Spleen (tissue), 11 donors: ENCODE measurements at regions not wholly inside any gene's neighbourhood (a gene's known extent, or its start where the extent isn't known, plus 50 kb on each side); places are given as distances from the start of the nearest gene placed in this dataset.

Experiments
- DNase-seq: peaks from one replicate; pipeline ENCODE4 v3.0.0-alpha.2; 2020
- H3K27ac ChIP-seq, 8 donors: fragments of 200-600 bp; sonication (generic) in 7 of 8; 1 replicate in 4 of 8; 2 replicates in 4 of 8; pipeline versions ENCODE4 v1.5.0 to v1.8.0; 2016 to 2021; ENCODE audit warnings: inconsistent platforms in 4 of 8, mild to moderate bottlenecking in 4 of 8, moderate library complexity in 1 of 8
- H3K27me3 ChIP-seq, 7 donors: fragments of 200-600 bp; sonication (generic) in 6 of 7; replicated peaks in 1 of 7; 1 replicate in 4 of 7; 2 replicates in 3 of 7; pipeline versions ENCODE4 v1.5.0 to v1.8.0; 2016 to 2021; ENCODE audit warnings: inconsistent platforms in 3 of 7, mild to moderate bottlenecking in 1 of 7
- H3K36me3 ChIP-seq, 6 donors: fragments of 200-600 bp; sonication (generic) in 5 of 6; 1 replicate in 4 of 6; 2 replicates in 2 of 6; pipeline versions ENCODE4 v1.5.0 to v1.8.0; 2016 to 2021; ENCODE audit warnings: inconsistent platforms in 2 of 6
- H3K4me1 ChIP-seq, 6 donors: fragments of 200-600 bp; sonication (generic) in 5 of 6; 1 replicate in 3 of 6; 2 replicates in 3 of 6; pipeline versions ENCODE4 v1.5.0 to v1.8.0; 2016 to 2021; ENCODE audit warnings: inconsistent platforms in 3 of 6
- H3K4me3 ChIP-seq, 8 donors: fragments of 200-600 bp; sonication (generic) in 7 of 8; 1 replicate in 4 of 8; 2 replicates in 4 of 8; pipeline versions ENCODE4 v1.5.0 to v1.8.0; 2016 to 2021; ENCODE audit warnings: inconsistent platforms in 4 of 8, mild to moderate bottlenecking in 4 of 8, moderate library complexity in 2 of 8
- H3K9me3 ChIP-seq, 8 donors: fragments of 200-600 bp; sonication (generic) in 7 of 8; 1 replicate in 4 of 8; 2 replicates in 4 of 8; pipeline versions ENCODE4 v1.5.0 to v1.8.0; 2016 to 2021; ENCODE audit warnings: inconsistent platforms in 4 of 8
- CTCF ChIP-seq, 11 experiments: fragments of 200-600 bp in 7 of 11; fragments of 450-650 bp in 4 of 11; sonication (generic) in 4 of 11; IDR thresholded peaks in 8 of 11; conservative IDR thresholded peaks in 3 of 11; 1 replicate in 7 of 11; 2 replicates in 4 of 11; pipeline versions ENCODE4 v1.4.0 to v1.8.0; 2016 to 2021; ENCODE audit warnings: antibody characterized with exemption in 11 of 11, inconsistent platforms in 4 of 11, mild to moderate bottlenecking in 1 of 11
- POLR2A ChIP-seq, 3 donors: fragments of 450-650 bp; IDR thresholded peaks; one replicate each; pipeline ENCODE4 v1.5.1; 2017; ENCODE audit warnings: antibody characterized with exemption in 3 of 3, mild to moderate bottlenecking in 1 of 3
- POLR2AphosphoS5 ChIP-seq, 3 donors: sonication (generic); formaldehyde crosslinking; IDR thresholded peaks; one replicate each; pipeline ENCODE4 v1.5.1; 2017; ENCODE audit warnings: antibody characterized with exemption in 3 of 3
- WGBS, 5 donors: extraction: QIAGEN DNeasy Blood & Tissue Kit in 3 of 5; methylation state at CpG; one replicate each; pipeline versions ENCODE4 v1.1.5 to v1.1.7; 2013 to 2018; 5-methylcytosine and 5-hydroxymethylcytosine counted together
- intact Hi-C: fragments of 100-400 bp; cut with DNase I; formaldehyde crosslinking; loops from one replicate; pipeline ENCODE4 v1.15.0; 2023; ENCODE audit warnings: low total_unique reads
- donor health status: healthy with polysubstance abuse.
- donor health status: DM: no; HTN: no; CAD: no; lungs with moderate emphysema.
- donor health status: DM: no; HTN: no; CAD: no.
- donor health status: Bipolar disorder and iron deficiency.
- donor health status: healthy.
- donor health status: DM: no; HTN: no; CAD: no.
- donor health status: DM: yes; HTN: yes; CAD: no.

GRCh38 chr1:238006779-238007178 is 116.1 kb upstream of the ZP4 start:
- DNase-seq: no peak
- no peak for TF ChIP-seq CTCF (IDR thresholded peaks at IDR 0.05 in 8 of 11, conservative IDR thresholded peaks at IDR 0.05 in 3 of 11)
- no peak for TF ChIP-seq POLR2A (IDR thresholded peaks at IDR 0.05)
- TF ChIP-seq POLR2AphosphoS5 (IDR thresholded peaks at IDR 0.05): no peak
- Histone ChIP-seq H3K27ac (no peak overlapping the region), H3K36me3 (no peaks in the 10 kb centered on the region), H3K27me3 (no peaks in the 10 kb centered on the region), H3K4me3 (no peak overlapping the region), H3K9me3 (peaks cover 0 to 10% (median 3%) of the 10 kb centered on the region in 8 donors), H3K4me1 (no peaks in the 10 kb centered on the region)
- WGBS, 5 donors: 63 to 80% (median 64%) methylated on average over 4 of the region's 4 CpGs
- intact Hi-C loops: no loop called here

DNA sequence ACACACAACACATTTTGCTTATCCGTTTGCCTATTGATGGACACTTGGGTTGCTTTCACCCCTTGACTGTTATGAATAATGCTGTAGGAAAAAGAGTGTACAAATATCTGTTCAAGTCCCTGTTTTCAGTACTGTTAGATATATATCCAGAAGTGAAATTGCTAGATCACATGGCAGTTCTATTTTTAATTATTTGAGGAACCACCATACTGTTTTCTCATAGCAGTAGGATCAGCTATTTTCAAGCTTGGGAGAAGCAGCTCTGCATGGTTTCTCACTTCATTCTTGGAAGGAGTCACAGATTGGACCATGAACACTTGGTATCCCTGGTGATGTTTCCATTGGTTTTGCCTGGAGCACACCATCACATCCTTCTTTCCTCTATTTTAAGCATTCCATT is 114.4 kb upstream of the ZP4 start:
- Histone ChIP-seq H3K4me3 (no peak overlapping the region), H3K9me3 (peaks cover 0 to 10% (median 3%) of the 10 kb centered on the region in 8 donors), H3K36me3 (no peaks in the 10 kb centered on the region), H3K27me3 (no peaks in the 10 kb centered on the region), H3K27ac (no peak overlapping the region), H3K4me1 (no peaks in the 10 kb centered on the region)
- no peak for DNase-seq
- 67 to 92% (median 82%) methylated on average over 1 of the region's 1 CpG for WGBS, 5 donors
- intact Hi-C loops: no loop called here
- TF ChIP-seq CTCF (IDR thresholded peaks at IDR 0.05 in 8 of 11, conservative IDR thresholded peaks at IDR 0.05 in 3 of 11) (no peak), POLR2AphosphoS5 (IDR thresholded peaks at IDR 0.05) (no peak)

DNA sequence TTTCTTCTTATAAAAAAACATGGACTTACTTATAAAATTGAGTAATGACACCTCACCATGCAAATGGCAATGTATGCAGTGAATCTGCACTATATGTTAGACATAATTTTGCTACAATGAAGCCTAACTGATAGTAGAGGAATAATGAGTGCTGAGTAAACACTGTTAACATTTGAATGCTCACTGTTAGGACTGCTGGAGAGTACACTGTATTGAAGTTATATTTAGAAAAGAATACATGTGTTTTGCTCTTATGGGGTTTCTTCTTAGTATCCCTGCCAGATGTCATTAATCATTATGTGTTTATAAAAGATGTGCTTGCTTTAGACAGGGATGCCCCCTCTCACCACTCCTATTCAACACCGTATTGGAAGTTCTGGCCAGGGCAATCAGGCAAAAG is 111.1 kb upstream of the ZP4 start:
- no peak for TF ChIP-seq CTCF (IDR thresholded peaks at IDR 0.05 in 8 of 11, conservative IDR thresholded peaks at IDR 0.05 in 3 of 11)
- no peak for TF ChIP-seq POLR2A (IDR thresholded peaks at IDR 0.05)
- no peak for TF ChIP-seq POLR2AphosphoS5 (IDR thresholded peaks at IDR 0.05)
- Histone ChIP-seq H3K27me3 (no peaks in the 10 kb centered on the region), H3K4me1 (no peaks in the 10 kb centered on the region), H3K27ac (no peak overlapping the region), H3K4me3 (no peak overlapping the region), H3K9me3 (peaks cover 0 to 10% (median 3%) of the 10 kb centered on the region in 8 donors), H3K36me3 (no peaks in the 10 kb centered on the region)
- 49 to 86% (median 69%) methylated on average over 1 of the region's 1 CpG for WGBS, 5 donors
- no peak for DNase-seq
- intact Hi-C loops: no loop called here

- intact Hi-C loops: no loop called here
- H3K27me3 ChIP-seq: no peaks in the 10 kb centered on the region
- H3K4me3 ChIP-seq: no peak overlapping the region
- no peaks in the 10 kb centered on the region for H3K4me1 ChIP-seq
- 73 to 86% (median 75%) methylated on average over 4 of the region's 4 CpGs for WGBS, 5 donors
- TF ChIP-seq POLR2AphosphoS5 (IDR thresholded peaks at IDR 0.05): no peak
- TF ChIP-seq CTCF (IDR thresholded peaks at IDR 0.05 in 8 of 11, conservative IDR thresholded peaks at IDR 0.05 in 3 of 11): no peak
- TF ChIP-seq POLR2A (IDR thresholded peaks at IDR 0.05): no peak
- H3K9me3 ChIP-seq: peaks cover 0 to 10% (median 3%) of the 10 kb centered on the region in 8 donors
- DNase-seq: no peak
- no peaks in the 10 kb centered on the region for H3K36me3 ChIP-seq
- no peak overlapping the region for H3K27ac ChIP-seq
These were observed 108.8 kb upstream of the ZP4 start for GRCh38 chr1:237999426-238000052.
